Left ventricle myocardium superior (tissue), 1 donor: ENCODE measurements at regions not wholly inside any gene's neighbourhood (a gene's known extent, or its start where the extent isn't known, plus 50 kb on each side); places are given as distances from the start of the nearest gene placed in this dataset.

ENCODE experiments used
- ATAC-seq: fragments of 200-7000 bp; cut with Tn5 transposase; one replicate; pipeline ENCODE4 v1.9.1; 2020; ENCODE audit warnings: mild to moderate bottlenecking, moderate library complexity
- DNase-seq: peaks from one replicate; pipeline ENCODE4 v3.0.0-alpha.2; 2020
- intact Hi-C: fragments of 100-400 bp; cut with micrococcal nuclease; formaldehyde crosslinking; loops from one replicate; pipeline ENCODE4 v1.11.0; 2022
- donor health status: DM: no; HTN: yes; CAD: no; lungs with severe emphysema.

- intact Hi-C loops: no loop called here
- ATAC-seq (no peak), DNase-seq (no peak)
Measured at GRCh38 chr1:175894581-175894980, 151.2 kb upstream of the TNR start.

GRCh38 chr1:175893192-175893591 is 149.8 kb upstream of the TNR start:
- intact Hi-C loops: no loop called here
- DNase-seq: no peak
- no peak for ATAC-seq

- intact Hi-C loops: no loop called here
- ATAC-seq (no peak), DNase-seq (no peak)
Measured at GRCh38 chr1:175892686-175893085, 149.3 kb upstream of the TNR start.

- ATAC-seq (no peak), DNase-seq (no peak)
- intact Hi-C loops: no loop called here
Measured at GRCh38 chr1:175891783-175892309, 148.5 kb upstream of the TNR start.

GRCh38 chr1:175890958-175891357 is 147.6 kb upstream of the TNR start:
- ATAC-seq (no peak), DNase-seq (no peak)
- intact Hi-C loops: no loop called here

GRCh38 chr1:175889848-175890247 is 146.5 kb upstream of the TNR start:
- ATAC-seq (no peak), DNase-seq (no peak)
- intact Hi-C loops: loop anchor here (10.0 kb wide), 1 partner anchor 415 kb away; no protein-coding TSS in a partner anchor

GRCh38 chr1:175888996-175889395 is 145.6 kb upstream of the TNR start:
- DNase-seq (no peak), ATAC-seq (no peak)
- intact Hi-C loops: loop anchor here (10.0 kb wide), 1 partner anchor 414 kb away; no protein-coding TSS in a partner anchor

GRCh38 chr1:175887981-175888428 is 144.6 kb upstream of the TNR start:
- DNase-seq (peak; percentile 64), ATAC-seq (peak; percentile 93)
- intact Hi-C loops: loop anchor here (10.0 kb wide), 1 partner anchor 413 kb away; no protein-coding TSS in a partner anchor

- DNase-seq (no peak), ATAC-seq (no peak)
- intact Hi-C loops: loop anchor here (10.0 kb wide), 1 partner anchor 413 kb away; no protein-coding TSS in a partner anchor
Measured at GRCh38 chr1:175887521-175887920, 144.1 kb upstream of the TNR start.

- intact Hi-C loops: loop anchor here (10.0 kb wide), 1 partner anchor 411 kb away; no protein-coding TSS in a partner anchor
- no peak for ATAC-seq
- DNase-seq: no peak
Measured at GRCh38 chr1:175885326-175885725, 141.9 kb upstream of the TNR start.

- intact Hi-C loops: loop anchor here (10.0 kb wide), 1 partner anchor 410 kb away; no protein-coding TSS in a partner anchor
- ATAC-seq (no peak), DNase-seq (no peak)
Measured at GRCh38 chr1:175884369-175884768, 141.0 kb upstream of the TNR start.

GRCh38 chr1:175882192-175882591 is 138.8 kb upstream of the TNR start:
- intact Hi-C loops: loop anchor here (10.0 kb wide), 1 partner anchor 407 kb away; no protein-coding TSS in a partner anchor
- ATAC-seq (no peak), DNase-seq (no peak)

- ATAC-seq: no peak
- DNase-seq: no peak
- intact Hi-C loops: loop anchor here (10.0 kb wide), 1 partner anchor 407 kb away; no protein-coding TSS in a partner anchor
Measured at GRCh38 chr1:175881246-175881976, 138.0 kb upstream of the TNR start.

- no peak for DNase-seq
- no peak for ATAC-seq
- intact Hi-C loops: no loop called here
Measured at GRCh38 chr1:175878775-175879174, 135.4 kb upstream of the TNR start.

- DNase-seq: no peak
- intact Hi-C loops: no loop called here
- ATAC-seq: no peak
Measured at GRCh38 chr1:175877939-175878737, 134.7 kb upstream of the TNR start.

GRCh38 chr1:175875556-175875955 is 132.2 kb upstream of the TNR start:
- no peak for DNase-seq

GRCh38 chr1:175874081-175874480 is 130.7 kb upstream of the TNR start:
- ATAC-seq (no peak), DNase-seq (no peak)
- intact Hi-C loops: no loop called here

More at GRCh38 chr1:175875556-175875955, 132.2 kb upstream of the TNR start:
- intact Hi-C loops: no loop called here
- ATAC-seq: no peak

GRCh38 chr1:175873290-175873935 is 130.0 kb upstream of the TNR start:
- DNase-seq (no peak), ATAC-seq (no peak)
- intact Hi-C loops: no loop called here

GRCh38 chr1:175872588-175872987 is 129.2 kb upstream of the TNR start:
- ATAC-seq (no peak), DNase-seq (no peak)
- intact Hi-C loops: no loop called here
